Ishikawa (cell line): ENCODE measurements at regions not wholly inside any gene's neighbourhood (a gene's known extent, or its start where the extent isn't known, plus 50 kb on each side); places are given as distances from the start of the nearest gene placed in this dataset.

Source experiments
- EGR1 ChIP-seq: IDR thresholded peaks from 2 replicates; pipeline ENCODE4 v1.6.1; 2012
- FOXM1 ChIP-seq: IDR thresholded peaks from 2 replicates; pipeline ENCODE4 v1.6.1; 2012; ENCODE audit warnings: low read depth, borderline replicate concordance
- MAX ChIP-seq: IDR thresholded peaks from 2 replicates; pipeline ENCODE4 v1.6.1; 2012
- NFIC ChIP-seq: IDR thresholded peaks from 2 replicates; pipeline ENCODE4 v1.6.1; 2012
- RAD21 ChIP-seq: IDR thresholded peaks from 2 replicates; pipeline ENCODE4 v1.6.1; 2012; ENCODE audit warnings: low read depth
- REST ChIP-seq: IDR thresholded peaks from 2 replicates; pipeline ENCODE4 v1.6.1; 2012; ENCODE audit warnings: low read depth, mild to moderate bottlenecking
- TAF1 ChIP-seq: IDR thresholded peaks from 2 replicates; pipeline ENCODE4 v1.6.1; 2012; ENCODE audit warnings: low read depth, mild to moderate bottlenecking
- TCF12 ChIP-seq: IDR thresholded peaks from 2 replicates; pipeline ENCODE4 v1.6.1; 2012; ENCODE audit warnings: low read depth
- TEAD4 ChIP-seq: IDR thresholded peaks from 2 replicates; pipeline ENCODE4 v1.6.1; 2012
- YY1 ChIP-seq: IDR thresholded peaks from 2 replicates; pipeline ENCODE4 v1.6.1; 2012; ENCODE audit warnings: low read depth
- TF ChIP-seq, protein P1 (sequence below): IDR thresholded peaks from 2 replicates; pipeline ENCODE4 v1.6.1; 2012

DNA sequence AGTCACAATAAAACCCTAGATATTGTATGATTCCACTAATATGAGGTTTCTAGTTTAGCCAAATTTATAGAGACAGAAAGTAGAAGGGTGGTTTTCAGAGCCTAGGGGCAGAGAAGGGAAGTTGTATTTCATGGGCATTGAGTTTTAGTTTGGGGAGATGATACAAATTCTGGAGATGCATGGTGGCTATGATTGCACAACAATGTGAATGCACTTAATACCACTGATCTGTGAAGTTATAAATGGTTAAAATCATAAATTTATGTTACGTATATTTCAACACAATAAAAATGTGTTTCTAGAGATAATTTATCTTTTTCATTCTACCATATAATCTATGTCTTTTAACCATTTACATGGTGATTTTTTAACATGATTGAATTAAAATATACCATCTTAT lies 779.3 kb upstream of the BRINP3 start:
- TF ChIP-seq TAF1, result no peak
- TF ChIP-seq NFIC, result no peak
- TF ChIP-seq FOXM1, result no peak
- no peak for TF ChIP-seq RAD21
- TF ChIP-seq MAX, result no peak
- no peak for TF ChIP-seq YY1
- no peak for TF ChIP-seq EGR1
- no peak for TF ChIP-seq REST
- no peak for TF ChIP-seq TEAD4
- TF ChIP-seq, protein P1, sequence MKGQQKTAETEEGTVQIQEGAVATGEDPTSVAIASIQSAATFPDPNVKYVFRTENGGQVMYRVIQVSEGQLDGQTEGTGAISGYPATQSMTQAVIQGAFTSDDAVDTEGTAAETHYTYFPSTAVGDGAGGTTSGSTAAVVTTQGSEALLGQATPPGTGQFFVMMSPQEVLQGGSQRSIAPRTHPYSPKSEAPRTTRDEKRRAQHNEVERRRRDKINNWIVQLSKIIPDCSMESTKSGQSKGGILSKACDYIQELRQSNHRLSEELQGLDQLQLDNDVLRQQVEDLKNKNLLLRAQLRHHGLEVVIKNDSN, result no peak
- TF ChIP-seq TCF12, result no peak
